ENCODE measurements at regions not wholly inside any gene's neighbourhood (a gene's known extent, or its start where the extent isn't known, plus 50 kb on each side); places are given as distances from the start of the nearest gene placed in this dataset.

DNA sequence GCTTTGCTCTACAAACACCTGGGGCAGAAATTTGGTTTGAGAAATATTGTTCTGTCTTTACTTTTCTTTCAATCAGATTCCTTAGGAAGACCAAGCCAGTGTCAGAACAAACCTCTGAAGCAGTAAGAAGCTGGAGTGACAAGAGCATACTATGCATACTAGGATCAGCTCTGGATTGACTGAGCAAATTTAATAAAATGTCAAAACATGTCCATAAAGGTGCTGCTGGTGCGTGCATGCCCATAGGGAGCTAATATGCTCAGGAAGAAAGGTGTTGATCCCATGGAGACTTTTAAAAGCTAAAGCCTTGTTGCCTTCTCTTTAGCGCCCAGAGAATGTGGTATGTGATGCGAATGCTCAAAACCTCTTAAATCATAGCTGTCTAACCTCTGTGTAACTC lies 1076.2 kb downstream of the NLGN4Y start:
- Histone ChIP-seq H3K27ac (ENCODE audit: low read length) (no peak overlapping the region), H3K4me1 (ENCODE audit: control insufficient read depth, insufficient read depth, low read length) (no peaks in the 10 kb centered on the region), H3K9ac (ENCODE audit: low read length in 2 of 2) (no peak overlapping the region), H3K27me3 (ENCODE audit: control insufficient read depth in 1 of 2, insufficient read depth in 2 of 2, low read length in 2 of 2) (no peaks in the 10 kb centered on the region), H3K9me3 (ENCODE audit: control insufficient read depth in 2 of 2, low read length in 2 of 2) (no peaks in the 10 kb centered on the region), H3K4me3 (ENCODE audit: low read length in 2 of 2) (no peak overlapping the region), H3K36me3 (ENCODE audit: control insufficient read depth in 2 of 2, insufficient read depth in 2 of 2, low read length in 2 of 2) (no peaks in the 10 kb centered on the region)

DNA sequence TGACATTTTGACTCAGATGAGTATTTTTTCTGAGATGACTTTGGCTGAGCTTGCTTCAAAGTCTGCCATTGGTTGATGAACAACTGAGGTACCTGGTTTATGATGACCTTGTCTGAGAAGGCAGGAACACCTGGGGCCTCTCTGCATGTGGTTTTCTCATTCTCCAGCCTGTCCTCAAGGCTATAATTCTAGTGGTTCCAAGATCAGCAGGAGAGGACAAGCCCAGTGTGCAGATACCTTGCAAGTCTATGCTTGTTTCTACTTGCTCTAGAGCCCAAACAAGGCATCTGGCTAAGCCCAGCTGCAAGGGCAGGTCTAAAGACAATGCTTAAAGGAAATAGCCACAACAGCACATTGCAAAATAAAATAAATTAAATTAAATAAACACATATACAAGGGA lies 1100.0 kb downstream of the NLGN4Y start:
- H3K4me3 ChIP-seq (ENCODE audit: low read length in 2 of 2) = no peak overlapping the region
- H3K36me3 ChIP-seq (ENCODE audit: control insufficient read depth in 2 of 2, insufficient read depth in 2 of 2, low read length in 2 of 2) = no peaks in the 10 kb centered on the region
- no peaks in the 10 kb centered on the region for H3K9me3 ChIP-seq (ENCODE audit: control insufficient read depth in 2 of 2, low read length in 2 of 2)
- H3K27ac ChIP-seq (ENCODE audit: low read length) = no peak overlapping the region
- H3K9ac ChIP-seq (ENCODE audit: low read length in 2 of 2) = no peak overlapping the region
- no peaks in the 10 kb centered on the region for H3K4me1 ChIP-seq (ENCODE audit: control insufficient read depth, insufficient read depth, low read length)
- no peaks in the 10 kb centered on the region for H3K27me3 ChIP-seq (ENCODE audit: control insufficient read depth in 1 of 2, insufficient read depth in 2 of 2, low read length in 2 of 2)

DNA sequence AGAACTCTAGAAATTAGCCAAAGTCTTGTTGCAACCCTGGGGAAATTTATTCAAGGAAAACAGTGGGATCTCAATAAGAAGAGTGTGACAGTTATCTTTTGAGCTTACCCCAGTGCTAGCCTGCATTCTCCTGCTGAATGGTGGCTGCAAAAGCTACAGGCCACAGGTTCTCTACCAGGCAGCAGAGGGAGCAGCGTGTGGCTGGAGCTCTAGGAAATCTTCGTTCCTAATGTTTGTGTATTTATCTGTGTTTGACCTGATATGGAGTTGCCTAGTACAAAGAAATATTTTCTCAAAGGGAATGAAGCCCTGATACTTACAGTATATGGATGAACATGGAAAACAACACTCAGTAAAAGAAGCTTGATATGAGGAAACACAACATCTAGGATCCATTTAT lies 1100.6 kb downstream of the NLGN4Y start:
- Histone ChIP-seq H3K9me3 (ENCODE audit: control insufficient read depth in 2 of 2, low read length in 2 of 2) (no peaks in the 10 kb centered on the region), H3K9ac (ENCODE audit: low read length in 2 of 2) (no peak overlapping the region)

DNA sequence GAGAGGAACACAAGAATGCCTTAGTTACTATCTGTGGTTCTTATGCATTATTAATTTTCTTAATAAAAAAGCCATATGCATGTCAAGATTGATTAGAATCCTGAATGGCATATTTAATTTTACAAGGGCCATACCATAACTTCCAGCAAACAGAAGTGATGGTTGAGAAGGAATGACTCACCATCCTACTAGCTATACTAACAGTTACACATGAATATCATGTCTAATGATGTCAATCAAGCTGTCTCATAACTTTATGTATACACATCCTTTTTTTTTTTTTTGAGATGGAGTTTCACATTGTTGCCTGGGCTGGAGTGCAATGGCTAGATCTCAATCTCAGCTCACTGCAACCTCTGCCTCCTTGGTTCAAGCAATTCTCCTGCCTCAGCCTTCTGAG lies 1123.9 kb downstream of the NLGN4Y start:
- Histone ChIP-seq H3K36me3 (ENCODE audit: control insufficient read depth in 2 of 2, insufficient read depth in 2 of 2, low read length in 2 of 2) (no peaks in the 10 kb centered on the region), H3K9ac (ENCODE audit: low read length in 2 of 2) (no peak overlapping the region), H3K9me3 (ENCODE audit: control insufficient read depth in 2 of 2, low read length in 2 of 2) (no peaks in the 10 kb centered on the region), H3K27ac (ENCODE audit: low read length) (no peak overlapping the region), H3K4me3 (ENCODE audit: low read length in 2 of 2) (no peak overlapping the region), H3K4me1 (ENCODE audit: control insufficient read depth, insufficient read depth, low read length) (no peaks in the 10 kb centered on the region), H3K27me3 (ENCODE audit: control insufficient read depth in 1 of 2, insufficient read depth in 2 of 2, low read length in 2 of 2) (no peaks in the 10 kb centered on the region)

More for the DNA sequence above, 1100.6 kb downstream of the NLGN4Y start:
- H3K27me3 ChIP-seq (ENCODE audit: control insufficient read depth in 1 of 2, insufficient read depth in 2 of 2, low read length in 2 of 2) = no peaks in the 10 kb centered on the region
- H3K27ac ChIP-seq (ENCODE audit: low read length) = no peak overlapping the region
- no peak overlapping the region for H3K4me3 ChIP-seq (ENCODE audit: low read length in 2 of 2)
- no peaks in the 10 kb centered on the region for H3K4me1 ChIP-seq (ENCODE audit: control insufficient read depth, insufficient read depth, low read length)
- H3K36me3 ChIP-seq (ENCODE audit: control insufficient read depth in 2 of 2, insufficient read depth in 2 of 2, low read length in 2 of 2) = no peaks in the 10 kb centered on the region

DNA sequence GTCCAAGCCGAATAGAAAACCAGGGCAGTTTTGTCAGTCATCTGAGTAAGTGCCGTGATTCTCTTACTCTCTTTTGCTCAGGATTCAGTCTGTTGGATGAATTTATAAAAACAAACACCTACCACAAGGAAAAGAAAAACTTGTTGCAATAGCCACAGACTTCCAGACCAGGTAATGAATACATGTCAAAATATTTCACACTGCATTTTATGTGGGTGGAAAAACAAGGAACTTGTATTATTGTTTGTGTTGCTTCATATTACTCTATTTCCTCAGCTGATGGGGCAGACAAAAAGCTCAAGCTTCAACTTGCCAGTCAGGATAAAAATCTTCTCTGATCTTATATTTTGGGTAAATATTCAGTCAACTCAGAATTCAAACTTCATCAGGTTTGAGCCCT lies 1125.7 kb downstream of the NLGN4Y start:
- Histone ChIP-seq H3K36me3 (ENCODE audit: control insufficient read depth in 2 of 2, insufficient read depth in 2 of 2, low read length in 2 of 2) (no peaks in the 10 kb centered on the region), H3K4me1 (ENCODE audit: control insufficient read depth, insufficient read depth, low read length) (no peaks in the 10 kb centered on the region), H3K27ac (ENCODE audit: low read length) (no peak overlapping the region), H3K9ac (ENCODE audit: low read length in 2 of 2) (no peak overlapping the region), H3K27me3 (ENCODE audit: control insufficient read depth in 1 of 2, insufficient read depth in 2 of 2, low read length in 2 of 2) (no peaks in the 10 kb centered on the region), H3K9me3 (ENCODE audit: control insufficient read depth in 2 of 2, low read length in 2 of 2) (no peaks in the 10 kb centered on the region), H3K4me3 (ENCODE audit: low read length in 2 of 2) (no peak overlapping the region)

DNA sequence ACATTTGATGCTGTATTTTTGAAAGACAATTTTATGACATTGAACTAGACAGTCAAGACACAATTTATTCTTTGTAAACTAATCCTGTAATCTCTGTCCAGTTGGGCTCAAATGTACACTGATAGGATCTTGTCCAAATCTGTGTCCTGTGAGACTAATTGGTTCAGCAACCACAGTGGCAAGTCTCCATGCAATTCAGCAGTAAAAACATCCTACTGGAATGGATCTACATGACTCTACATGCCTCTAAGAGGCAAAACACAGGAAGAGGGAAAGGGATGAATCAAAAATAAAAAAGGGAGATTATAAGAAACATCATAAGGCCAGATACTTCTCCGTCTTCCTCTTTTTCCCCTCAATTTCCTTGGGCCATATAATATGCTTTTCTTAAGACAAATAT lies 1164.2 kb downstream of the NLGN4Y start:
- no peaks in the 10 kb centered on the region for H3K36me3 ChIP-seq (ENCODE audit: control insufficient read depth in 2 of 2, insufficient read depth in 2 of 2, low read length in 2 of 2)
- H3K4me3 ChIP-seq (ENCODE audit: low read length in 2 of 2) = no peak overlapping the region
- no peaks in the 10 kb centered on the region for H3K9me3 ChIP-seq (ENCODE audit: control insufficient read depth in 2 of 2, low read length in 2 of 2)
- no peak overlapping the region for H3K27ac ChIP-seq (ENCODE audit: low read length)
- no peak overlapping the region for H3K9ac ChIP-seq (ENCODE audit: low read length in 2 of 2)
- no peaks in the 10 kb centered on the region for H3K27me3 ChIP-seq (ENCODE audit: control insufficient read depth in 1 of 2, insufficient read depth in 2 of 2, low read length in 2 of 2)
- H3K4me1 ChIP-seq (ENCODE audit: control insufficient read depth, insufficient read depth, low read length) = no peaks in the 10 kb centered on the region

DNA sequence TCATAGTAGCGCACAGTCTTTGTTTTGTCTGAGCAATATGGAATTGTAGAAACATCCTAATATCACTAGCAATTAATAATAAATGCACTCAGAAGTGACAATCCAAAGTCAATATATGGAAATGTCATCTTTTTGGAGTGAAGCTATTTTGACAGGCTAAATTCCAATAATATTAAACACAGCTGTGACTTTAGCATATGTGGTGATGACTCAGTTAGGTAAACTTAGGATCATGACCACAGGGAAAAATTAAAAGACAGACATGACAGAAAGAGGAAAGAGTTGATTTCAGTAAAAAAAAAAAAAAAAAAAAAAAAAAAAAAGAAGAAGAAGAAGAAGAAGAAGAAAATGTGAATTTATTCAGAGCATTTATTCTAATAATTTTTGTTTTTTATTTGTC lies 1165.7 kb downstream of the NLGN4Y start:
- Histone ChIP-seq H3K4me3 (ENCODE audit: low read length in 2 of 2) (no peak overlapping the region), H3K4me1 (ENCODE audit: control insufficient read depth, insufficient read depth, low read length) (no peaks in the 10 kb centered on the region), H3K27ac (ENCODE audit: low read length) (no peak overlapping the region), H3K9ac (ENCODE audit: low read length in 2 of 2) (no peak overlapping the region), H3K9me3 (ENCODE audit: control insufficient read depth in 2 of 2, low read length in 2 of 2) (no peaks in the 10 kb centered on the region), H3K36me3 (ENCODE audit: control insufficient read depth in 2 of 2, insufficient read depth in 2 of 2, low read length in 2 of 2) (no peaks in the 10 kb centered on the region), H3K27me3 (ENCODE audit: control insufficient read depth in 1 of 2, insufficient read depth in 2 of 2, low read length in 2 of 2) (no peaks in the 10 kb centered on the region)

DNA sequence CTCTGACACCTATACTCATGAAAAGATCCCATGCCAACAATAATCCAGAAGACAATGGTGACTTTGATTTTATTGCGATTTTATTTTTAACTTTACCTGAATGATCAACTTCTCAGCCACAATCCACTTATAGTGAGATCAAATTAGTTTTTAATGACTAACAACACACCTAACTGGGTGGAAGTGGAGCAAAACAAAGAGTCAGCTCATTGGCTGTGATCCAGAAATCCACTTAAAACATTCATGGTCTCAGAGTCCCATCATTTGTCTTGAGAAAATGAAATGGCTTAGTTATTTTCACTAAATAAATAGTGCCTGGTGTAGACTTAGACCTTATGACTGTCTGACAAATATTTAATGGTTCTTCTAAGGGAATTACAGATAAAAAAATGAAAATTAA lies 1177.8 kb downstream of the NLGN4Y start:
- Histone ChIP-seq H3K36me3 (ENCODE audit: control insufficient read depth in 2 of 2, insufficient read depth in 2 of 2, low read length in 2 of 2) (no peaks in the 10 kb centered on the region), H3K27me3 (ENCODE audit: control insufficient read depth in 1 of 2, insufficient read depth in 2 of 2, low read length in 2 of 2) (no peaks in the 10 kb centered on the region), H3K9ac (ENCODE audit: low read length in 2 of 2) (no peak overlapping the region), H3K4me1 (ENCODE audit: control insufficient read depth, insufficient read depth, low read length) (no peaks in the 10 kb centered on the region), H3K9me3 (ENCODE audit: control insufficient read depth in 2 of 2, low read length in 2 of 2) (no peaks in the 10 kb centered on the region), H3K27ac (ENCODE audit: low read length) (no peak overlapping the region), H3K4me3 (ENCODE audit: low read length in 2 of 2) (no peak overlapping the region)

DNA sequence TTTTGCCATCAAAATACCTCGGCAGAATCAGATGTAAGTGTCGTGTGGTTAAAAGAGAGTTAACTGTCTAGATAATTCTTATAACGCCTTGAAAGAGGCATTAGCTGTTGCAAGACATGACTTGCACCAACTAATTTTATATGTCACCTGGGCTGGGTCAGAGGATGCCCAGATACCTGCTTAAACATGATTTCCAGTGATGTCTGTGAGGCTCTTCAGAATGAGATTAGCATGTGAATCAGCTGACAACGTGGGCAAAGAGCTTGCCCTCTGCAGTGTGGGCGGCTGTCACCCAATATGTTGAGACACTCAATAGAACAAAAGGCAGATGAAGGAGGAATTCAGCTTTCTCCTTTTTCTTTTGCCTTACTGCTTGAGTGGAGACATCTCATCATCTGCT lies 1180.6 kb downstream of the NLGN4Y start:
- no peaks in the 10 kb centered on the region for H3K4me1 ChIP-seq (ENCODE audit: control insufficient read depth, insufficient read depth, low read length)
- H3K9ac ChIP-seq (ENCODE audit: low read length in 2 of 2) = no peak overlapping the region
- H3K4me3 ChIP-seq (ENCODE audit: low read length in 2 of 2) = no peak overlapping the region
- no peaks in the 10 kb centered on the region for H3K36me3 ChIP-seq (ENCODE audit: control insufficient read depth in 2 of 2, insufficient read depth in 2 of 2, low read length in 2 of 2)
- no peaks in the 10 kb centered on the region for H3K27me3 ChIP-seq (ENCODE audit: control insufficient read depth in 1 of 2, insufficient read depth in 2 of 2, low read length in 2 of 2)
- H3K27ac ChIP-seq (ENCODE audit: low read length) = no peak overlapping the region
- no peaks in the 10 kb centered on the region for H3K9me3 ChIP-seq (ENCODE audit: control insufficient read depth in 2 of 2, low read length in 2 of 2)

DNA sequence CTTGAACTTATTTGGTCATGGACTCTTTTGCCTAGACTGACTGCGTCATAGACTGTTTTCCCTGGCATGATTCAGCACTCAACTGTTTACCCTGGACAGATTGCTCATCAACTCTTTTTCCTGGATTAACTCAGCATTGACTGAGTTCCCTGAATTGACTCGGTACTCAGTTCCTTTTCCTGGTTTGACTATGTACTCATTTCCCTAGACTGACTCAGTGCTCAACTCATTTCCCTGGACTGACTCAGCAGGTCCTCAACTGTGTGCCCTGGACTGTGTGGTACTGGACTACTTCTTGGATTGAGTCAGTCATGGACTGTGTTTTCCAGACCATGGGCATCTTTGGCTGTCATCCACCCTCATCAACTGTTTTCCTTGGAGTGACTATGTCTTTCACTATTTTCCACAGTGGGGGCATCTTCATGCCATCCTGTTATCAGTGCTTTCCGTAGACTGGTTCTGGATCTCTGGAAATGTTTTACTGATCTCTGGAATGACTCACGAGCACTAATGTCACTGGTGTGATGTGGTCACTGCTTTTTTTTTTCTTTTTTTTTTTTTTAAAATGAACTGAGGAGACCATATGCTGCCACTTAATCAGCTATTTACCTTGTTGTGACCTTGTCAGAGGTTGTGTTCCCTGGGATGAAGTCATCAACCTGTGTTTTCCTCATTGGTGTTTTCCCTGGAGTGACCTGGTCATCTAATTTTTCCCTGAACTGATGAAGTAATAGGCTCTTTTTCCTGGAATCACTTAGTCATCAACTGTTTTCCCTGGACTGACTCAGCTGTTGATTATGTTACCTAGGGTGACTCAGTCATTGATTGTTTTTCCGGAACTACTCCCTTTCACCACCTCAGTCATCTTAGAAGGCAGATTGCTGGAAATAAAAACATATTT lies 1225.5 kb downstream of the NLGN4Y start:
- Histone ChIP-seq H3K9me3 (ENCODE audit: control insufficient read depth in 2 of 2, low read length in 2 of 2) (no peaks in the 10 kb centered on the region), H3K4me1 (ENCODE audit: control insufficient read depth, insufficient read depth, low read length) (no peaks in the 10 kb centered on the region)

DNA sequence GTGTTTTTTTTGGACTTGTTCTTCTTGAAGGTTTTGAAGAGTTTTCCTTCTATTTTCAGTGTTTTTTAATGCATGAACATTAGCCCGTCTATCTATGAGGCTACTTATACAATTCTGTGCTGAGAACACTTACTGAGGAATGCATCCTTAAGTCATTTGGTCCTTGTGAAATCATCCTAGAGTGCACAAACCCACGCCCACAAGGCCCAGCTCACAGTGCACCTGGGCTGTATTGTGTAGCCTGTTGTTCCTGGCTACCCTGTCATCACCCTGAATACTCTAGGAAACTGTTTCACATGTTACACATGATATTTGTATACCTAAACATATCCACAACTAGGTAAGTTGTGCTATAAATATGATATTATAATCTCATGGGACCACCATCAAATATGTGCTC lies 1226.7 kb downstream of the NLGN4Y start:
- Histone ChIP-seq H3K36me3 (ENCODE audit: control insufficient read depth in 2 of 2, insufficient read depth in 2 of 2, low read length in 2 of 2) (no peaks in the 10 kb centered on the region), H3K4me1 (ENCODE audit: control insufficient read depth, insufficient read depth, low read length) (no peaks in the 10 kb centered on the region), H3K27me3 (ENCODE audit: control insufficient read depth in 1 of 2, insufficient read depth in 2 of 2, low read length in 2 of 2) (no peaks in the 10 kb centered on the region), H3K9ac (ENCODE audit: low read length in 2 of 2) (no peak overlapping the region), H3K9me3 (ENCODE audit: control insufficient read depth in 2 of 2, low read length in 2 of 2) (no peaks in the 10 kb centered on the region), H3K4me3 (ENCODE audit: low read length in 2 of 2) (no peak overlapping the region), H3K27ac (ENCODE audit: low read length) (no peak overlapping the region)

More for the DNA sequence above, 1225.5 kb downstream of the NLGN4Y start:
- Histone ChIP-seq H3K27me3 (ENCODE audit: control insufficient read depth in 1 of 2, insufficient read depth in 2 of 2, low read length in 2 of 2) (no peaks in the 10 kb centered on the region), H3K4me3 (ENCODE audit: low read length in 2 of 2) (no peak overlapping the region), H3K9ac (ENCODE audit: low read length in 2 of 2) (no peak overlapping the region), H3K36me3 (ENCODE audit: control insufficient read depth in 2 of 2, insufficient read depth in 2 of 2, low read length in 2 of 2) (no peaks in the 10 kb centered on the region), H3K27ac (ENCODE audit: low read length) (no peak overlapping the region)
